A549 (cell line): ENCODE measurements at regions not wholly inside any gene's neighbourhood (a gene's known extent, or its start where the extent isn't known, plus 50 kb on each side); places are given as distances from the start of the nearest gene placed in this dataset.

Source experiments
- ATAC-seq, 2 experiments: fragments of 200-7000 bp in 1 of 2; fragments of >200 bp in 1 of 2; cut with Nextera tagmentation in 1 of 2; cut with Tn5 transposase in 1 of 2; 3 replicates each; pipeline versions ENCODE4 v1.8.0 to v1.9.1; 2018 to 2020; ENCODE audit warnings: mild to moderate bottlenecking in 1 of 2, moderate library complexity in 1 of 2
- CTCF ChIA-PET: fragments of 300-600 bp; sonication (Branson Sonifier 250); formaldehyde crosslinking; extraction: SDS; loops from one replicate; lab custom pipeline; 2021; ENCODE audit warnings: antibody characterized with exemption, inconsistent platforms; lab: Yijun Ruan, JAX
- POLR2A ChIA-PET: fragments of 350-600 bp; formaldehyde crosslinking; extraction: SDS; loops from one replicate; lab custom pipeline; 2021; ENCODE audit warnings: antibody characterized with exemption, inconsistent platforms; lab: Yijun Ruan, JAX
- DNase-seq, 2 experiments: peaks; one replicate each; pipeline versions ENCODE4 v3.0.0 to v3.0.0-alpha.2; 2011 to 2016; ENCODE audit warnings: low read depth in 1 of 2, low spot score in 1 of 2
- FAIRE-seq: peaks from 2 replicates; lab custom pipeline; 2011; peaks lifted over from hg19 to GRCh38; lab: Jason Lieb, UNC
- H3K27ac ChIP-seq, 2 experiments: fragments of >200 bp; sonication (Bioruptor Twin); formaldehyde crosslinking; 3 replicates each; pipeline ENCODE4 v1.5.1; 2016 to 2017
- H3K4me1 ChIP-seq: fragments of >200 bp; sonication (Bioruptor Twin); formaldehyde crosslinking; 3 replicates; pipeline ENCODE4 v1.6.1; 2016
- H3K4me2 ChIP-seq: fragments of >200 bp; sonication (Bioruptor Twin); formaldehyde crosslinking; 3 replicates; pipeline ENCODE4 v1.6.1; 2016
- H3K4me3 ChIP-seq: fragments of >200 bp; sonication (Bioruptor Twin); formaldehyde crosslinking; 3 replicates; pipeline ENCODE4 v1.5.1; 2016
- H3K9me3 ChIP-seq: fragments of >200 bp; sonication (Bioruptor Twin); formaldehyde crosslinking; 3 replicates; pipeline ENCODE4 v1.6.1; 2016
- BCL3 ChIP-seq: fragments of >200 bp; sonication (Bioruptor Twin); formaldehyde crosslinking; IDR thresholded peaks from 3 replicates; pipeline ENCODE4 v1.6.1; 2016
- CEBPB ChIP-seq, 2 experiments: fragments of >200 bp in 1 of 2; sonication (Bioruptor Twin) in 1 of 2; formaldehyde crosslinking in 1 of 2; IDR thresholded peaks; 2 replicates each; pipeline ENCODE4 v1.6.1; 2012 to 2016
- ESRRA ChIP-seq: fragments of 150-350 bp; IDR thresholded peaks from 2 replicates; pipeline ENCODE4 v1.6.1; 2014; ENCODE audit warnings: mild to moderate bottlenecking, low read length, borderline replicate concordance
- GATA3 ChIP-seq: IDR thresholded peaks from 2 replicates; pipeline ENCODE4 v1.6.1; 2012; ENCODE audit warnings: borderline replicate concordance
- HES2 ChIP-seq: fragments of >200 bp; sonication (Bioruptor Twin); formaldehyde crosslinking; IDR thresholded peaks from 2 replicates; pipeline ENCODE4 v1.6.1; 2016
- HOXB13 ChIP-seq: fragments of 250-450 bp; sonication (Bioruptor Pico); IDR thresholded peaks from 2 replicates; pipeline ENCODE4 v1.5.0; 2020; ENCODE audit warnings: low read depth, mild to moderate bottlenecking, moderate library complexity
- JUNB ChIP-seq: fragments of >200 bp; sonication (Bioruptor Twin); formaldehyde crosslinking; IDR thresholded peaks from 2 replicates; pipeline ENCODE4 v1.6.1; 2016
- MAFK ChIP-seq: fragments of 450-650 bp; IDR thresholded peaks from 2 replicates; pipeline ENCODE4 v1.6.1; 2014; ENCODE audit not compliant: partially characterized antibody
- MAZ ChIP-seq: fragments of 150-350 bp; IDR thresholded peaks from 2 replicates; pipeline ENCODE4 v1.6.1; 2014; ENCODE audit warnings: antibody characterized with exemption, low read depth, low read length, borderline replicate concordance
- POLR2AphosphoS2 ChIP-seq: conservative IDR thresholded peaks from 2 replicates; pipeline ENCODE4 v1.6.1; 2012; ENCODE audit warnings: low read length, improper control_type of control experiment, inconsistent platforms
- RARB ChIP-seq: fragments of 250-450 bp; sonication (Bioruptor Pico); IDR thresholded peaks from 2 replicates; pipeline ENCODE4 v1.8.0; 2021; ENCODE audit warnings: mild to moderate bottlenecking, moderate library complexity
- ZSCAN20 ChIP-seq: fragments of 250-450 bp; sonication (Bioruptor Pico); IDR thresholded peaks from 2 replicates; pipeline ENCODE4 v1.8.0; 2022; ENCODE audit warnings: mild to moderate bottlenecking, moderate library complexity
- WGBS: methylation state at CpG from one replicate; pipeline ENCODE4 v1.1.6; 2017; ENCODE audit errors: missing lambda C conversion rate; 5-methylcytosine and 5-hydroxymethylcytosine counted together
- TF ChIP-seq, protein P1 (sequence below): fragments of 250-450 bp; sonication (Bioruptor Pico); IDR thresholded peaks from 2 replicates; pipeline ENCODE4 v1.5.0; 2020; ENCODE audit warnings: low read depth, mild to moderate bottlenecking, moderate library complexity
- TF ChIP-seq, protein P2 (sequence below): IDR thresholded peaks from 2 replicates; pipeline ENCODE4 v1.6.1; 2012
- TF ChIP-seq, protein P3 (sequence below): fragments of 450-650 bp; IDR thresholded peaks from 2 replicates; pipeline ENCODE4 v1.6.1; 2014; ENCODE audit warnings: antibody characterized with exemption

DNA sequence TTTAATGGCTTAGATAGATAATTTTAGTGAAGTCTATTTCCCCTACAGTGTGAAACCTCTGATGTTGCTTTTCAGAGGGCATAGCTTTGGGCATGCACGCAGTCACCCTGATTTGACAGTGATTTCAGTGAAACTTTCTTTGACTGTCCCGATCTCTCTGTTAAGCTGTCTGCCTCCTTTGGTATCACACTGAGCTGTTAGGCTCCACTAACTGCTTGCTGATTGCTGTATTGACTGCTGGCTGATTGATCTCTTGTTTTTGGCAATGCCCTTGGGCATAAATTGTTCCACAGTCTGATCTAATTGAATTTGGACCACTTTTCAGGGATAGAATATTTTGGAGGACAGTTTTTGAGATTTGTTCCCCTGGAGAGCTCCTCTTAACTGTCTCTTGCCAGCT lies 68.5 kb upstream of the CCDC54 start:
- no peak for FAIRE-seq
- H3K4me2 ChIP-seq, result no peak overlapping the region
- POLR2A ChIA-PET, result no interaction called here
- H3K9me3 ChIP-seq, result no peaks in the 10 kb centered on the region
- CTCF ChIA-PET, result interaction anchor here (0.9 kb wide), 1 partner anchor 37 kb away, joined by 3 read pairs; no protein-coding TSS in a partner anchor
- no peak overlapping the region for H3K4me3 ChIP-seq
- no peak for DNase-seq
- 77% methylated on average over 2 of the region's 2 CpGs for WGBS
- H3K4me1 ChIP-seq, result no peaks in the 10 kb centered on the region
- no peak overlapping the region for H3K27ac ChIP-seq
- TF ChIP-seq MAZ, result no peak
- TF ChIP-seq ESRRA, result no peak
- no peak for TF ChIP-seq MAFK
- ATAC-seq, result no peak

- POLR2A ChIA-PET, result no interaction called here
- Histone ChIP-seq H3K27ac (no peak overlapping the region), H3K4me1 (no peaks in the 10 kb centered on the region), H3K9me3 (no peaks in the 10 kb centered on the region), H3K4me2 (no peak overlapping the region), H3K4me3 (no peak overlapping the region)
- TF ChIP-seq ZSCAN20 (CRISPR knock-in tag) (no peak), BCL3 (no peak), POLR2AphosphoS2 (no peak), RARB (CRISPR knock-in tag) (no peak)
- TF ChIP-seq, protein P1, sequence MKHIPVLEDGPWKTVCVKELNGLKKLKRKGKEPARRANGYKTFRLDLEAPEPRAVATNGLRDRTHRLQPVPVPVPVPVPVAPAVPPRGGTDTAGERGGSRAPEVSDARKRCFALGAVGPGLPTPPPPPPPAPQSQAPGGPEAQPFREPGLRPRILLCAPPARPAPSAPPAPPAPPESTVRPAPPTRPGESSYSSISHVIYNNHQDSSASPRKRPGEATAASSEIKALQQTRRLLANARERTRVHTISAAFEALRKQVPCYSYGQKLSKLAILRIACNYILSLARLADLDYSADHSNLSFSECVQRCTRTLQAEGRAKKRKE (CRISPR knock-in tag), result no peak
- no peak for DNase-seq
- CTCF ChIA-PET, result interaction anchor here (0.9 kb wide), 1 partner anchor 38 kb away, joined by 3 read pairs; no protein-coding TSS in a partner anchor
- no peak; a peak in 1 of 6 replicates for ATAC-seq
- FAIRE-seq, result no peak
- WGBS, result 0% methylated on average over 1 of the region's 1 CpG
Measured at GRCh38 chr3:107309312-107309711, 67.9 kb upstream of the CCDC54 start.

DNA sequence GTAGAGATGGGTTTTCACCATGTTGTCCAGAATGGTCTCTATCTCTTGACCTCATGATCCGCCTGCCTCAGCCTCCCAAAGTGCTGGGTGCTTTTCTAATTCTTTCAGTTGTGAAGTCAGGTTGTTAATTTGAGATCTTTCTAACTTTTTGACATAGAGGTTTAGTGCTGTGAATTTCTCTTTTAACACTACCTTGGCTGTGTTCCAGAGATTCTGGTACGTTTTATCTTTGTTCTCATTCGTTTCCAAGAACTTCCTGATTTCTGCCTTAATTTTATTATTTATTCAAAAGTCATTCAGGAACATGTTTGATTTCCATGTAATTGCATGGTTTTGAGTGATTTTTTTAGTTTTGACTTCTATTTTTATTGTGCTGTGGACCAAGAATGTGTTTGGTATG lies 63.5 kb upstream of the CCDC54 start:
- no peak overlapping the region for H3K4me2 ChIP-seq
- ATAC-seq, result no peak
- no peaks in the 10 kb centered on the region for H3K9me3 ChIP-seq
- H3K4me1 ChIP-seq, result no peaks in the 10 kb centered on the region
- no peak for FAIRE-seq
- CTCF ChIA-PET, result no interaction called here
- POLR2A ChIA-PET, result no interaction called here
- no peak overlapping the region for H3K27ac ChIP-seq
- WGBS, result 20% methylated on average over 3 of the region's 3 CpGs
- DNase-seq, result no peak
- TF ChIP-seq GATA3 (no peak), HOXB13 (no peak), CEBPB (IDR thresholded peaks at IDR 0.05) (no peak), JUNB (no peak), MAZ (no peak), MAFK (no peak)
- TF ChIP-seq, protein P2, sequence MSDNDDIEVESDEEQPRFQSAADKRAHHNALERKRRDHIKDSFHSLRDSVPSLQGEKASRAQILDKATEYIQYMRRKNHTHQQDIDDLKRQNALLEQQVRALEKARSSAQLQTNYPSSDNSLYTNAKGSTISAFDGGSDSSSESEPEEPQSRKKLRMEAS, result no peak
- TF ChIP-seq, protein P3, sequence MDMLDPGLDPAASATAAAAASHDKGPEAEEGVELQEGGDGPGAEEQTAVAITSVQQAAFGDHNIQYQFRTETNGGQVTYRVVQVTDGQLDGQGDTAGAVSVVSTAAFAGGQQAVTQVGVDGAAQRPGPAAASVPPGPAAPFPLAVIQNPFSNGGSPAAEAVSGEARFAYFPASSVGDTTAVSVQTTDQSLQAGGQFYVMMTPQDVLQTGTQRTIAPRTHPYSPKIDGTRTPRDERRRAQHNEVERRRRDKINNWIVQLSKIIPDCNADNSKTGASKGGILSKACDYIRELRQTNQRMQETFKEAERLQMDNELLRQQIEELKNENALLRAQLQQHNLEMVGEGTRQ, result no peak
- TF ChIP-seq, all 56 proteins: peak for 0
- H3K4me3 ChIP-seq, result no peak overlapping the region

GRCh38 chr3:107315141-107315540 lies 62.1 kb upstream of the CCDC54 start:
- Histone ChIP-seq H3K4me1 (no peaks in the 10 kb centered on the region), H3K4me3 (no peak overlapping the region), H3K9me3 (no peaks in the 10 kb centered on the region), H3K27ac (no peak overlapping the region), H3K4me2 (no peak overlapping the region)
- TF ChIP-seq HES2, result no peak
- ATAC-seq, result no peak
- POLR2A ChIA-PET, result no interaction called here
- WGBS, result 44% methylated on average over 4 of the region's 4 CpGs
- DNase-seq, result no peak
- no peak for FAIRE-seq
- CTCF ChIA-PET, result interaction anchor here (1.0 kb wide), 2 partner anchors 18 to 26 kb away, joined by 3 read pairs; no protein-coding TSS in a partner anchor
